Activated B cell treated with CpG ODN at 0.5 μM for 24 hours (primary cell): ENCODE measurements at regions not wholly inside any gene's neighbourhood (a gene's known extent, or its start where the extent isn't known, plus 50 kb on each side); places are given as distances from the start of the nearest gene placed in this dataset.
"Not testable (repeated sequence)": the region's sequence is repeated elsewhere in the genome, so short reads cannot be mapped to it uniquely, and the experiment has no call there.

ENCODE experiments used
- ATAC-seq: fragments of 200-7000 bp; cut with Tn5 transposase; one replicate; pipeline ENCODE4 v1.10.0; 2021; ENCODE audit warnings: low read depth, mild to moderate bottlenecking, moderate library complexity
- CTCF ChIA-PET: fragments of 350-600 bp; sonication (Branson Sonifier 250); formaldehyde crosslinking; loops from one replicate; lab custom pipeline; 2021; ENCODE audit warnings: antibody characterized with exemption; lab: Charles Lee
- POLR2A ChIA-PET: fragments of 350-600 bp; sonication (Branson Sonifier 250); formaldehyde crosslinking; loops from one replicate; lab custom pipeline; 2021; ENCODE audit warnings: antibody characterized with exemption; lab: Charles Lee
- DNase-seq: peaks from one replicate; pipeline ENCODE4 v3.0.0; 2022
- H3K27ac Mint-ChIP-seq: one replicate; pipeline ENCODE4 v1.8.0; 2020; ENCODE audit warnings: mixed read lengths
- H3K27me3 Mint-ChIP-seq: one replicate; pipeline ENCODE4 v1.8.0; 2021; ENCODE audit warnings: mixed read lengths
- H3K36me3 Mint-ChIP-seq: one replicate; pipeline ENCODE4 v1.8.0; 2021; ENCODE audit warnings: low read depth, mixed read lengths
- H3K4me1 Mint-ChIP-seq: one replicate; pipeline ENCODE4 v1.8.0; 2021; ENCODE audit warnings: mixed read lengths
- H3K4me3 Mint-ChIP-seq: one replicate; pipeline ENCODE4 v1.8.0; 2020; ENCODE audit warnings: mild to moderate bottlenecking, mixed read lengths
- H3K9me3 Mint-ChIP-seq: one replicate; pipeline ENCODE4 v1.8.0; 2020; ENCODE audit warnings: mixed read lengths
- intact Hi-C: fragments of 100-400 bp; cut with micrococcal nuclease; formaldehyde crosslinking; loops from one replicate; pipeline ENCODE4 v1.15.1; 2024
- TF ChIP-seq, protein P1 (sequence below): fragments of 200-600 bp; IDR thresholded peaks from one replicate; pipeline ENCODE4 v1.8.0; 2022; ENCODE audit warnings: antibody characterized with exemption, mild to moderate bottlenecking

GRCh38 chr13:71214357-71214756 is 652.6 kb downstream of the DACH1 start:
- intact Hi-C loops: no loop called here
- DNase-seq: no peak
- POLR2A ChIA-PET: no interaction called here
- TF ChIP-seq, protein P1, sequence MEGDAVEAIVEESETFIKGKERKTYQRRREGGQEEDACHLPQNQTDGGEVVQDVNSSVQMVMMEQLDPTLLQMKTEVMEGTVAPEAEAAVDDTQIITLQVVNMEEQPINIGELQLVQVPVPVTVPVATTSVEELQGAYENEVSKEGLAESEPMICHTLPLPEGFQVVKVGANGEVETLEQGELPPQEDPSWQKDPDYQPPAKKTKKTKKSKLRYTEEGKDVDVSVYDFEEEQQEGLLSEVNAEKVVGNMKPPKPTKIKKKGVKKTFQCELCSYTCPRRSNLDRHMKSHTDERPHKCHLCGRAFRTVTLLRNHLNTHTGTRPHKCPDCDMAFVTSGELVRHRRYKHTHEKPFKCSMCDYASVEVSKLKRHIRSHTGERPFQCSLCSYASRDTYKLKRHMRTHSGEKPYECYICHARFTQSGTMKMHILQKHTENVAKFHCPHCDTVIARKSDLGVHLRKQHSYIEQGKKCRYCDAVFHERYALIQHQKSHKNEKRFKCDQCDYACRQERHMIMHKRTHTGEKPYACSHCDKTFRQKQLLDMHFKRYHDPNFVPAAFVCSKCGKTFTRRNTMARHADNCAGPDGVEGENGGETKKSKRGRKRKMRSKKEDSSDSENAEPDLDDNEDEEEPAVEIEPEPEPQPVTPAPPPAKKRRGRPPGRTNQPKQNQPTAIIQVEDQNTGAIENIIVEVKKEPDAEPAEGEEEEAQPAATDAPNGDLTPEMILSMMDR: no peak
- Mint-ChIP-seq H3K4me3 (no peak overlapping the region), H3K4me1 (no peaks in the 10 kb centered on the region), H3K27ac (no peak overlapping the region), H3K27me3 (no peaks in the 10 kb centered on the region), H3K36me3 (no peaks in the 10 kb centered on the region), H3K9me3 (peaks cover 2% of the 10 kb centered on the region)
- CTCF ChIA-PET: no interaction called here
- no peak for ATAC-seq

GRCh38 chr13:71213252-71213821 is 653.7 kb downstream of the DACH1 start:
- TF ChIP-seq, protein P1: no peak
- CTCF ChIA-PET: no interaction called here
- Mint-ChIP-seq H3K9me3 (peaks cover 5% of the 10 kb centered on the region), H3K27ac (no peak overlapping the region), H3K4me1 (no peaks in the 10 kb centered on the region), H3K27me3 (no peaks in the 10 kb centered on the region), H3K36me3 (no peaks in the 10 kb centered on the region), H3K4me3 (no peak overlapping the region)
- intact Hi-C loops: no loop called here
- ATAC-seq (no peak), DNase-seq (no peak)
- POLR2A ChIA-PET: no interaction called here

DNA sequence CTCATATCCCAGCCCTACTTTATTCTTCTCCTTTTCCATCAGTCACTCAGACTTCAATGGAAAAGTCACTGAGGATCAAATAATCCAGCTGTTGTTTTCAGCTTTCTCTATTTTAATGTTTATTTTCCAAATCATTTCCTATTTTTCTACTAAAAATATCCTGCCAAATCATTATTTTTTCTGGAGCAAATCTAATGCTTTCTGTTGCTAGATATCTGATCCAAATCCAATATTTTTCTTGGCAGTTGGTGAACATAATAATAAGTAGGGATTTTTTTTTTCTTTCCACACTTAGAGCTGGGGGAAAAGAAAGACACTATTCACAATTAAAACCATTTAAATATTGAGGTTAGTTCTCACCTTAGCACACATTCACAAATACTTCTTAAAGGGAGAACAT is 656.1 kb downstream of the DACH1 start:
- POLR2A ChIA-PET: no interaction called here
- ATAC-seq: no peak
- H3K36me3 Mint-ChIP-seq: no peaks in the 10 kb centered on the region
- no peak for DNase-seq
- intact Hi-C loops: no loop called here
- TF ChIP-seq, protein P1: no peak
- H3K9me3 Mint-ChIP-seq: peaks cover 5% of the 10 kb centered on the region
- CTCF ChIA-PET: no interaction called here
- H3K27ac Mint-ChIP-seq: no peak overlapping the region
- H3K27me3 Mint-ChIP-seq: no peaks in the 10 kb centered on the region
- no peak overlapping the region for H3K4me3 Mint-ChIP-seq
- no peaks in the 10 kb centered on the region for H3K4me1 Mint-ChIP-seq

DNA sequence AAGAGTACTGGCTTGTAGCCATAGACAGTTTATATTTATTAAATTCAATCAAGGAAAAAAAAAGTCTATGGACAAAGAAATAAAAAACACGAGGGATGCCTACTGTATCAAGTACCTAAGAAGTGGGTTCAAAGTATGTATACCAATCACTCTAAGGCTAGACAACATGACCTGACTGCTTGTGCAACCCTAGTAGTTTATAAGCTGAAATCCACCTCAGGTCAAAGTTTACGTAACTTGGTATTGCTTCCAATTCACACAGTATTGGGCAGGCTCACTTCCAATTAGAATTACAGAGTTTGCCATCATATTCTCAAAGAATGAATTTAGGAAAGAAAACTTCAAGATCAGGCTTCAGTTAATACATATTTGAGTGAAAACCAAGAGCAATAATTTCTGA is 657.8 kb downstream of the DACH1 start:
- POLR2A ChIA-PET: no interaction called here

DNA sequence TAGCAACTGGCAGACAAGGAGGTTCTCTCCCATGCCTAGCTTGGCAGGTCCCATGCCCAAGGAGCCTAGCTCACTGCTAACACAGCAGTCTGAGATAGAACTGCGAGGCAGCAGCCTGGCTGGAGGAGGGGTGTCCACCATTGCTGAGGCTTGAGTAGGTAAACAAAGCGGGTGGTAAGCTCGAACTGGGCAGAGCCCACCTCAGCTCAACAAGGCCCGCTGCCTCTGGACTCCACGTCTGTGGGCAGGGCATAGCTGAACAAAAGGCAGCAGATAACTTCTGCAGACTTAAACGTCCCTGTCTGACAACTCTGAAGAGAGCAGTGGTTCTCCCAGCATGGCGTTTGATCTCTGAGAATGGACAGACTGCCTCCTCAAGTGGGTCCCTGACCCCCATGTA is 682.4 kb downstream of the DACH1 start:
- DNase-seq, H3K36me3 Mint-ChIP-seq, CTCF ChIA-PET, H3K9me3 Mint-ChIP-seq, POLR2A ChIA-PET, H3K27ac Mint-ChIP-seq, intact Hi-C loops, H3K27me3 Mint-ChIP-seq, H3K4me3 Mint-ChIP-seq, H3K4me1 Mint-ChIP-seq, ATAC-seq: not testable (repeated sequence)

More for the DNA sequence above, 657.8 kb downstream of the DACH1 start:
- Mint-ChIP-seq H3K9me3 (peaks cover 5% of the 10 kb centered on the region), H3K27ac (no peak overlapping the region), H3K4me1 (no peaks in the 10 kb centered on the region), H3K36me3 (no peaks in the 10 kb centered on the region), H3K4me3 (no peak overlapping the region), H3K27me3 (no peaks in the 10 kb centered on the region)
- TF ChIP-seq, protein P1: no peak
- ATAC-seq (no peak), DNase-seq (no peak)
- intact Hi-C loops: no loop called here
- CTCF ChIA-PET: no interaction called here

- H3K36me3 Mint-ChIP-seq, DNase-seq, H3K9me3 Mint-ChIP-seq, H3K27me3 Mint-ChIP-seq, H3K27ac Mint-ChIP-seq, POLR2A ChIA-PET, intact Hi-C loops, H3K4me3 Mint-ChIP-seq, H3K4me1 Mint-ChIP-seq, ATAC-seq, CTCF ChIA-PET: not testable (repeated sequence)
Observed at GRCh38 chr13:71183352-71183751, 683.7 kb downstream of the DACH1 start.
